Spleen (tissue), 7 donors: ENCODE measurements at regions not wholly inside any gene's neighbourhood (a gene's known extent, or its start where the extent isn't known, plus 50 kb on each side); places are given as distances from the start of the nearest gene placed in this dataset.

Experiments
- POLR2A ChIP-seq, 3 donors: fragments of 450-650 bp; IDR thresholded peaks; one replicate each; pipeline ENCODE4 v1.5.1; 2017; ENCODE audit warnings: antibody characterized with exemption in 3 of 3, mild to moderate bottlenecking in 1 of 3
- POLR2AphosphoS5 ChIP-seq, 3 donors: sonication (generic); formaldehyde crosslinking; IDR thresholded peaks; one replicate each; pipeline ENCODE4 v1.5.1; 2017; ENCODE audit warnings: antibody characterized with exemption in 3 of 3
- TF ChIP-seq, protein P1 (sequence below), 11 experiments: fragments of 200-600 bp in 7 of 11; fragments of 450-650 bp in 4 of 11; sonication (generic) in 4 of 11; IDR thresholded peaks in 8 of 11; conservative IDR thresholded peaks in 3 of 11; 1 replicate in 7 of 11; 2 replicates in 4 of 11; pipeline versions ENCODE4 v1.4.0 to v1.8.0; 2016 to 2021; ENCODE audit warnings: antibody characterized with exemption in 11 of 11, inconsistent platforms in 4 of 11, mild to moderate bottlenecking in 1 of 11
- donor health status: DM: no; HTN: no; CAD: no; lungs with moderate emphysema.
- donor health status: DM: no; HTN: no; CAD: no.
- donor health status: DM: no; HTN: no; CAD: no.

DNA sequence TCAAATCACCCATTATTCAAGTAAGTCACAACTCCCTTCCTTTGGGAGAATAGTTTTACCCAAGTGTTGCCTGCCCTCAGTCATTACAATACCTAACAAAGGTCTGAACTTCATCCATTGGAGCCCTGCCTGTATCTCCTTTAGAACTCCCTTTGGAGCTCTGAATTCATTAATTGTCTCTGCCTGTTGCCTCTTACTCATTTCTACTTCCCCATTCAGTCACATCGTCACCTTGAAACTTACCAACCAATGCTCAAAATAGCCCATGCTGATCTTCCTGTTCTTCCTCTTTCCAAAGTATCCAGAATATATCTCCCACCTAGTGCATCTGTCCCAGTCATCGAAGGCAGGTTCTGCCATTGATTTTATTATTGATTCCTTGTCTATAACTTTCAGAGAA is 120.7 kb upstream of the ADGRF1 start:
- TF ChIP-seq, protein P1, sequence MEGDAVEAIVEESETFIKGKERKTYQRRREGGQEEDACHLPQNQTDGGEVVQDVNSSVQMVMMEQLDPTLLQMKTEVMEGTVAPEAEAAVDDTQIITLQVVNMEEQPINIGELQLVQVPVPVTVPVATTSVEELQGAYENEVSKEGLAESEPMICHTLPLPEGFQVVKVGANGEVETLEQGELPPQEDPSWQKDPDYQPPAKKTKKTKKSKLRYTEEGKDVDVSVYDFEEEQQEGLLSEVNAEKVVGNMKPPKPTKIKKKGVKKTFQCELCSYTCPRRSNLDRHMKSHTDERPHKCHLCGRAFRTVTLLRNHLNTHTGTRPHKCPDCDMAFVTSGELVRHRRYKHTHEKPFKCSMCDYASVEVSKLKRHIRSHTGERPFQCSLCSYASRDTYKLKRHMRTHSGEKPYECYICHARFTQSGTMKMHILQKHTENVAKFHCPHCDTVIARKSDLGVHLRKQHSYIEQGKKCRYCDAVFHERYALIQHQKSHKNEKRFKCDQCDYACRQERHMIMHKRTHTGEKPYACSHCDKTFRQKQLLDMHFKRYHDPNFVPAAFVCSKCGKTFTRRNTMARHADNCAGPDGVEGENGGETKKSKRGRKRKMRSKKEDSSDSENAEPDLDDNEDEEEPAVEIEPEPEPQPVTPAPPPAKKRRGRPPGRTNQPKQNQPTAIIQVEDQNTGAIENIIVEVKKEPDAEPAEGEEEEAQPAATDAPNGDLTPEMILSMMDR (IDR thresholded peaks at IDR 0.05 in 8 of 11, conservative IDR thresholded peaks at IDR 0.05 in 3 of 11), result no peak
- TF ChIP-seq POLR2AphosphoS5 (IDR thresholded peaks at IDR 0.05), result no peak
- TF ChIP-seq POLR2A (IDR thresholded peaks at IDR 0.05), result no peak
